Hepatocyte (in vitro differentiated cells): ENCODE measurements at regions not wholly inside any gene's neighbourhood (a gene's known extent, or its start where the extent isn't known, plus 50 kb on each side); places are given as distances from the start of the nearest gene placed in this dataset.

Experiments used
- DNase-seq: peaks from one replicate; pipeline ENCODE4 v3.0.0-alpha.2; 2016; ENCODE audit warnings: low spot score
- H2AFZ ChIP-seq: fragments of 200-600 bp; sonication (generic); 2 replicates; pipeline ENCODE4 v1.6.0; 2016; ENCODE audit warnings: antibody characterized with exemption, mild to moderate bottlenecking
- H3K27ac ChIP-seq: fragments of 200-600 bp; sonication (generic); 2 replicates; pipeline ENCODE4 v1.5.1; 2016; ENCODE audit warnings: mild to moderate bottlenecking
- H3K27me3 ChIP-seq: fragments of 200-600 bp; sonication (generic); 2 replicates; pipeline ENCODE4 v1.6.1; 2016
- H3K36me3 ChIP-seq: fragments of 200-600 bp; sonication (generic); replicated peaks from 2 replicates; pipeline ENCODE4 v1.5.1; 2016; ENCODE audit warnings: low read depth; ENCODE audit not compliant: insufficient read depth
- H3K4me1 ChIP-seq: fragments of 200-600 bp; sonication (generic); 2 replicates; pipeline ENCODE4 v1.5.1; 2016; ENCODE audit warnings: mild to moderate bottlenecking, moderate library complexity; ENCODE audit not compliant: insufficient read depth
- H3K4me2 ChIP-seq: fragments of 200-600 bp; sonication (generic); 2 replicates; pipeline ENCODE4 v1.6.0; 2016
- H3K4me3 ChIP-seq: fragments of 200-600 bp; sonication (generic); 2 replicates; pipeline ENCODE4 v1.5.1; 2016; ENCODE audit warnings: mild to moderate bottlenecking
- H3K79me2 ChIP-seq: fragments of 200-600 bp; sonication (generic); 2 replicates; pipeline ENCODE4 v1.6.0; 2017; ENCODE audit warnings: mild to moderate bottlenecking
- H3K9me2 ChIP-seq: fragments of 200-600 bp; sonication (generic); replicated peaks from 2 replicates; pipeline ENCODE4 v1.6.0; 2017; ENCODE audit warnings: mild to moderate bottlenecking; ENCODE audit not compliant: insufficient read depth
- H3K9me3 ChIP-seq: fragments of 200-600 bp; sonication (generic); 2 replicates; pipeline ENCODE4 v1.5.1; 2016; ENCODE audit warnings: low read depth, mild to moderate bottlenecking
- H4K20me1 ChIP-seq: fragments of 200-600 bp; sonication (generic); 2 replicates; pipeline ENCODE4 v1.6.0; 2016; ENCODE audit warnings: mild to moderate bottlenecking; ENCODE audit not compliant: insufficient read depth, poor library complexity, severe bottlenecking
- EZH2 ChIP-seq: fragments of 200-600 bp; sonication (generic); IDR thresholded peaks from 2 replicates; pipeline ENCODE4 v1.6.1; 2016; ENCODE audit warnings: antibody characterized with exemption, mild to moderate bottlenecking, borderline replicate concordance
- EZH2phosphoT487 ChIP-seq: fragments of 200-600 bp; sonication (generic); IDR thresholded peaks from one replicate; pipeline ENCODE4 v1.6.1; 2018; ENCODE audit warnings: antibody characterized with exemption, mild to moderate bottlenecking, low read depth, moderate library complexity; ENCODE audit not compliant: unreplicated experiment, severe bottlenecking
- whole genome bisulfite sequencing: methylation state at CpG from one replicate; pipeline ENCODE4 v1.1.6; 2016; ENCODE audit warnings: low lambda C conversion rate; ENCODE audit errors: missing lambda C conversion rate; 5-methylcytosine and 5-hydroxymethylcytosine counted together
- TF ChIP-seq, protein P1 (sequence below): fragments of 200-600 bp; sonication (generic); IDR thresholded peaks from 2 replicates; pipeline ENCODE4 v1.5.1; 2016; ENCODE audit warnings: antibody characterized with exemption, mild to moderate bottlenecking; ENCODE audit not compliant: poor library complexity

GRCh38 chr10:59967079-59967478 lies 60.7 kb upstream of the CCDC6 start:
- no peak for DNase-seq
- TF ChIP-seq EZH2 = no peak
- TF ChIP-seq, protein P1, sequence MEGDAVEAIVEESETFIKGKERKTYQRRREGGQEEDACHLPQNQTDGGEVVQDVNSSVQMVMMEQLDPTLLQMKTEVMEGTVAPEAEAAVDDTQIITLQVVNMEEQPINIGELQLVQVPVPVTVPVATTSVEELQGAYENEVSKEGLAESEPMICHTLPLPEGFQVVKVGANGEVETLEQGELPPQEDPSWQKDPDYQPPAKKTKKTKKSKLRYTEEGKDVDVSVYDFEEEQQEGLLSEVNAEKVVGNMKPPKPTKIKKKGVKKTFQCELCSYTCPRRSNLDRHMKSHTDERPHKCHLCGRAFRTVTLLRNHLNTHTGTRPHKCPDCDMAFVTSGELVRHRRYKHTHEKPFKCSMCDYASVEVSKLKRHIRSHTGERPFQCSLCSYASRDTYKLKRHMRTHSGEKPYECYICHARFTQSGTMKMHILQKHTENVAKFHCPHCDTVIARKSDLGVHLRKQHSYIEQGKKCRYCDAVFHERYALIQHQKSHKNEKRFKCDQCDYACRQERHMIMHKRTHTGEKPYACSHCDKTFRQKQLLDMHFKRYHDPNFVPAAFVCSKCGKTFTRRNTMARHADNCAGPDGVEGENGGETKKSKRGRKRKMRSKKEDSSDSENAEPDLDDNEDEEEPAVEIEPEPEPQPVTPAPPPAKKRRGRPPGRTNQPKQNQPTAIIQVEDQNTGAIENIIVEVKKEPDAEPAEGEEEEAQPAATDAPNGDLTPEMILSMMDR = no peak
- TF ChIP-seq EZH2phosphoT487 = no peak
- H4K20me1 ChIP-seq = no peaks in the 10 kb centered on the region
- H3K4me3 ChIP-seq = no peak overlapping the region
- peaks cover 13% of the 10 kb centered on the region for H3K4me1 ChIP-seq
- no peak overlapping the region for H3K27ac ChIP-seq
- H3K36me3 ChIP-seq = no peaks in the 10 kb centered on the region
- no peaks in the 10 kb centered on the region for H3K9me3 ChIP-seq
- no peak overlapping the region for H2AFZ ChIP-seq
- H3K4me2 ChIP-seq = no peak overlapping the region
- no peaks in the 10 kb centered on the region for H3K9me2 ChIP-seq
- no peaks in the 10 kb centered on the region for H3K79me2 ChIP-seq
- H3K27me3 ChIP-seq = no peaks in the 10 kb centered on the region
- WGBS = 11% methylated on average over 2 of the region's 2 CpGs

DNA sequence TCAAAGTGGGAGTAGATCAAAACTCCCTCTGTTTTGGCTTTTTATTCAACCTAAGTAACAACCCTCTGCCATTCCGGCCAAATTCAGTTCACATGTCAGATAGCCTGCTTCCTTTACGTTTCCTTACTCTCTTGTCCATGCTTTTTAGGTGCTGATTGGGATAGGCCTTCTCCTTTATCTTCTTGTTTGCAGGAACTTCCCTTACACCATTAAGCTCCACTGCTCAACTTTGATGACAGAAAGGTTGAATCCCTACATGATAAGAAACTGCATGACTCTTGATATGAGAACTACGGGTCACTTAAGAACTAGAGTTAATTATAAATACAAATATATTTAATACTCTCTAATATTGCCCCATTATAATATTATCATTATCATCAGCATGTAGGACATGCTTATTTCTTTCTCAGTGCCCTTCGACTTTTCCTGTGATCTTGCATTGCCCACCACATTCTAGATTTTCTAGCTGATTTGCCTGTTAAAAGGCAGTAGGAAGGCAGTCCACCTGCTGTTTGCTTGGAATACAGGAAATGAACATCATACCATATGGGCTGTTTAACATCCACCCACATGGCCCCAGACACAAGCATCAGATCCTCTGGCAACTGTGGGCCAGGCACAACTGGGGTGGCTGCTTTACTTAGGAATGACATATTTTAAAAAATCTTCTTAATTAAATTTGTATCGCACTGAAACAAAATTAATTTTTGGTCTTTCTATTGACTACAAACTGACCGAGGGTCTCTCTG lies 59.7 kb upstream of the CCDC6 start:
- Histone ChIP-seq H3K4me2 (no peak overlapping the region), H3K79me2 (no peaks in the 10 kb centered on the region), H3K27me3 (no peaks in the 10 kb centered on the region), H3K9me3 (no peaks in the 10 kb centered on the region), H3K9me2 (no peaks in the 10 kb centered on the region), H3K4me1 (peaks cover 6% of the 10 kb centered on the region), H3K27ac (peak overlapping the region; percentile 77), H3K36me3 (no peaks in the 10 kb centered on the region), H2AFZ (no peak overlapping the region), H4K20me1 (no peaks in the 10 kb centered on the region), H3K4me3 (no peak overlapping the region)
- DNase-seq = no peak
- 81% methylated on average over 6 of the region's 6 CpGs for WGBS
- no peak for TF ChIP-seq EZH2phosphoT487
- TF ChIP-seq EZH2 = no peak
- TF ChIP-seq, protein P1 = no peak

DNA sequence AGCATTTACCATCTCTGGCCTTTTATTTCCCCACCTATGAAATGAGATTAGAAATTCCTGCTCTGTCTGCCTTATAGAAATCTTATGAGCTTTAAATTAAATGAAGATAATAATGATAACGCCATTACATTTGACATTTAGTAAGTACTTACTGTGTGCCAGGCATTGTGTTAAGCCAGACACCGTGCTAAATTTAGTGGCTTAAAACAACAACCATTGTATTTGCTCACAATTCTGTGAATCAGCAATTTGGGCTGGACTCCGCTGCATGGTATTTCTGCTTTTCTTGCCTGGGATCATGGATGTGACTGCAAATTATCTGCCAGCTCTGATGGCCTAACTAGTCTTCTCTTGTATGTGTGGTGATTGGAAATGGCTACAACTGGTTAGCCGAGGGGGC lies 56.4 kb upstream of the CCDC6 start:
- Histone ChIP-seq H4K20me1 (no peaks in the 10 kb centered on the region), H3K9me3 (no peaks in the 10 kb centered on the region), H3K9me2 (no peaks in the 10 kb centered on the region), H2AFZ (no peak overlapping the region), H3K4me3 (no peak overlapping the region), H3K27ac (no peak overlapping the region), H3K27me3 (no peaks in the 10 kb centered on the region), H3K79me2 (no peaks in the 10 kb centered on the region), H3K4me1 (peaks cover 4% of the 10 kb centered on the region), H3K36me3 (no peaks in the 10 kb centered on the region), H3K4me2 (no peak overlapping the region)
- 93% methylated on average over 4 of the region's 4 CpGs for WGBS
- no peak for DNase-seq
- no peak for TF ChIP-seq EZH2phosphoT487
- TF ChIP-seq, protein P1 = no peak
- no peak for TF ChIP-seq EZH2

DNA sequence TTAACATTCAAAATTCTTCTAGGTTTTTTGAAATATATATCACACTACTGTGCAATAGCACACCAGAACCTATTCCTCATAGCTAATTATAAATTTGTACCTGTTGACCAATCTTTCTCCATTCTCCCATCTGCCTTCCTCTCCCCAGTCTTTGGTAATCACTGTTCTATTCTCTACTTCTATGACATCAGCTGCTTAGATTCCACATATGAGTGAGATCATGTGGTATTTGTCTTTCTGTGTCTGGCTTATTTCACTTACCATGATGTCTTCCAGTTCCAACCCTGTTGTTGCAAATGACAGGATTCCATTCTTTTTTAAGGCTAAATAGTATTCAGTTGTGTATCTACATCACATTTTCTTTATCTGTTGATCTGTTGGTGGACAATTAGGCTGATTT lies 54.4 kb upstream of the CCDC6 start:
- Histone ChIP-seq H3K79me2 (no peaks in the 10 kb centered on the region), H3K36me3 (no peaks in the 10 kb centered on the region), H3K4me3 (no peak overlapping the region), H3K9me3 (no peaks in the 10 kb centered on the region), H3K27ac (no peak overlapping the region), H2AFZ (no peak overlapping the region), H3K4me2 (no peak overlapping the region), H3K27me3 (no peaks in the 10 kb centered on the region), H3K9me2 (no peaks in the 10 kb centered on the region), H4K20me1 (no peaks in the 10 kb centered on the region), H3K4me1 (peaks cover 3% of the 10 kb centered on the region)
- DNase-seq = no peak
- TF ChIP-seq, protein P1 = no peak
- no peak for TF ChIP-seq EZH2phosphoT487
- no peak for TF ChIP-seq EZH2
